ENCODE measurements at regions not wholly inside any gene's neighbourhood (a gene's known extent, or its start where the extent isn't known, plus 50 kb on each side); places are given as distances from the start of the nearest gene placed in this dataset.
A peak's percentile ranks its signal among the peaks of the same experiment; 100 is the strongest.

DNA sequence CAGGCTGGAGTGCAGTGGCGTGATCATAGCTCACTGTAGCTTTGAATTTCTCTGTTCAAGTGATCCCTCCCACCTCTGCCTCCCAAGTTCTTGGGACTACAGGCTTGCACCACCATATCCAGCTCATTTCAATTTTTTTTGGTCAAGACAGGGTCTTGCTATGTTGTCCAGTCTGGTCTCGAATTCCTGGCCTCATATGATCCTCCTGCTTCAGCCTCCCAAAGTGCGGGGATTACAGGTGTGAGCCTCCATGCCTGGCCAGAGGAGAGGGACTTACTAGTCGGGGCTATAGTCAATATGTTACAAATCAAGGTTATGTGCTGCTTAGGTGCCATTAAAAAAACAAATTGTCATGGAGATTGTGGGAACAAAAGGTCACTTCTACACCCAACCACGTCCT, 105.3 kb upstream of the GALNT17 start:
- no peaks in the 10 kb centered on the region for H3K36me3 Mint-ChIP-seq (ENCODE audit: low read depth)
- TF ChIP-seq, protein P1, sequence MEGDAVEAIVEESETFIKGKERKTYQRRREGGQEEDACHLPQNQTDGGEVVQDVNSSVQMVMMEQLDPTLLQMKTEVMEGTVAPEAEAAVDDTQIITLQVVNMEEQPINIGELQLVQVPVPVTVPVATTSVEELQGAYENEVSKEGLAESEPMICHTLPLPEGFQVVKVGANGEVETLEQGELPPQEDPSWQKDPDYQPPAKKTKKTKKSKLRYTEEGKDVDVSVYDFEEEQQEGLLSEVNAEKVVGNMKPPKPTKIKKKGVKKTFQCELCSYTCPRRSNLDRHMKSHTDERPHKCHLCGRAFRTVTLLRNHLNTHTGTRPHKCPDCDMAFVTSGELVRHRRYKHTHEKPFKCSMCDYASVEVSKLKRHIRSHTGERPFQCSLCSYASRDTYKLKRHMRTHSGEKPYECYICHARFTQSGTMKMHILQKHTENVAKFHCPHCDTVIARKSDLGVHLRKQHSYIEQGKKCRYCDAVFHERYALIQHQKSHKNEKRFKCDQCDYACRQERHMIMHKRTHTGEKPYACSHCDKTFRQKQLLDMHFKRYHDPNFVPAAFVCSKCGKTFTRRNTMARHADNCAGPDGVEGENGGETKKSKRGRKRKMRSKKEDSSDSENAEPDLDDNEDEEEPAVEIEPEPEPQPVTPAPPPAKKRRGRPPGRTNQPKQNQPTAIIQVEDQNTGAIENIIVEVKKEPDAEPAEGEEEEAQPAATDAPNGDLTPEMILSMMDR (conservative IDR thresholded peaks at IDR 0.05): no peak
- no peaks in the 10 kb centered on the region for H3K9me3 Mint-ChIP-seq
- no peaks in the 10 kb centered on the region for H3K4me1 Mint-ChIP-seq
- no peak for DNase-seq (ENCODE audit: low read depth, low spot score)
- no peak overlapping the region for H3K27ac Mint-ChIP-seq (ENCODE audit: unreplicated experiment)
- no peak overlapping the region for H3K4me3 Mint-ChIP-seq
- no peaks in the 10 kb centered on the region for H3K27me3 Mint-ChIP-seq (ENCODE audit: low read depth)

DNA sequence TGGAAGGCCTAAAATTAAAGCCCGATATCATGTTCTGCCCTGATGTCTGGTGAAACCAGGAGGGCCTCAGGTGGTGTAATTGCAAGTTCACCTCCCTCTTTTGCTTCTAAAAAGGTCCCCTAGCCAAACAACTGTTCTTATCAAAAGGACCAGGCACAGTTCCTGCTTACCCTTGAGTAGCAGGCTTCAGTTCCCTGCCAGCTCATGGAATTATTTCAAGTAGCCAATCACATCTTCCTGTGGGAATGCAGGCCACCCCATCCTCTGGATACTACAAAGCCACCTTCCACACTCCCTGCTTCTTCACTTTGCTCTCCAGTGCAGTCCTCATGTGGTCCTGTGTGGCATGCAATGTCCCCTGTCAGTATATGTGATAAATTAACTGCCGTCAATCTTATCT, 97.7 kb upstream of the GALNT17 start:
- no peaks in the 10 kb centered on the region for H3K36me3 Mint-ChIP-seq (ENCODE audit: low read depth)
- TF ChIP-seq, protein P1 (conservative IDR thresholded peaks at IDR 0.05): no peak
- no peak for DNase-seq (ENCODE audit: low read depth, low spot score)
- no peaks in the 10 kb centered on the region for H3K4me1 Mint-ChIP-seq
- peak overlapping the region; percentile 23 for H3K27ac Mint-ChIP-seq (ENCODE audit: unreplicated experiment)
- no peaks in the 10 kb centered on the region for H3K27me3 Mint-ChIP-seq (ENCODE audit: low read depth)
- no peak overlapping the region for H3K4me3 Mint-ChIP-seq
- peaks cover 9% of the 10 kb centered on the region for H3K9me3 Mint-ChIP-seq

DNA sequence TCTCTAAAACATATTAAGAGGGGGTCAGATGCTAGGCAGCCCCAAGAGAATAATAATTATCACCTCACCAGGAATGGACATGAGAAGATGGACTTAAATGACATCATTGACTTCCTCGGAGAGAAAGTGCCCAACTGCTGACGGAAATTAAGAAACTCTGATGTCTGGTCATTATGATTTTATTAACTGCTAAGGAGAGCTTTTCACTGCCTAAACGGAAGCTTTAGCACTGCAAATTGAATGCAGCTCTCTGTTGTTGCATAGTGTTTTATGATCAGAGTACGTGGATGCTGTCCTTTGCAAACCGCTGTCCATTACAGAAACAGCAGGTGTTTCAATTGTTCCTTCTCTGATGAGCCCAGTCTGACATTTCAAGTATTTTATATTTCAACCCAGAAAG, 89.4 kb upstream of the GALNT17 start:
- Mint-ChIP-seq H3K36me3 (ENCODE audit: low read depth) (no peaks in the 10 kb centered on the region), H3K4me3 (no peak overlapping the region), H3K4me1 (no peaks in the 10 kb centered on the region), H3K9me3 (peaks cover 6% of the 10 kb centered on the region), H3K27me3 (ENCODE audit: low read depth) (peaks cover 6% of the 10 kb centered on the region), H3K27ac (ENCODE audit: unreplicated experiment) (no peak overlapping the region)
- no peak for DNase-seq (ENCODE audit: low read depth, low spot score)
- TF ChIP-seq, protein P1 (conservative IDR thresholded peaks at IDR 0.05): no peak

DNA sequence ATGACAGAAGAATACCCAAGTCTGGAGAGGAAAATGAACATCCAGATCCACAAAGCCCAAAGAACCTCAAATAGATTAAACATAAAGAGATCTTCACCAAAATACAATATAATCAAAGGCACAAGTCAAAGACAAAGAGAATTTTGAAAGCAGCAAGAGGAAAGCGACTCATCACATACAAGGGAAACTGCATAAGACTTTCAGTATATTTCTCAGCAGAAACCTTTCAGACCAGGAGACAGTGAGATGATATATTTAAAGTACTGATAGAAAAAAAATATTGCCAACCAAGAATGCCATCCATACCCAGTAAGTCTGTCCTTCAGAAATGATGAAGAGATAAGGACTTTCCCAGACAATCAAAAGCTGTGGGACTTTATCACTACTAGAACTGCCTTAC, 81.5 kb upstream of the GALNT17 start:
- Mint-ChIP-seq H3K4me3 (no peak overlapping the region), H3K36me3 (ENCODE audit: low read depth) (peaks cover 7% of the 10 kb centered on the region), H3K4me1 (no peaks in the 10 kb centered on the region), H3K9me3 (peaks cover 18% of the 10 kb centered on the region), H3K27ac (ENCODE audit: unreplicated experiment) (no peak overlapping the region), H3K27me3 (ENCODE audit: low read depth) (no peaks in the 10 kb centered on the region)
- DNase-seq (ENCODE audit: low read depth, low spot score): no peak
- TF ChIP-seq, protein P1 (conservative IDR thresholded peaks at IDR 0.05): no peak

DNA sequence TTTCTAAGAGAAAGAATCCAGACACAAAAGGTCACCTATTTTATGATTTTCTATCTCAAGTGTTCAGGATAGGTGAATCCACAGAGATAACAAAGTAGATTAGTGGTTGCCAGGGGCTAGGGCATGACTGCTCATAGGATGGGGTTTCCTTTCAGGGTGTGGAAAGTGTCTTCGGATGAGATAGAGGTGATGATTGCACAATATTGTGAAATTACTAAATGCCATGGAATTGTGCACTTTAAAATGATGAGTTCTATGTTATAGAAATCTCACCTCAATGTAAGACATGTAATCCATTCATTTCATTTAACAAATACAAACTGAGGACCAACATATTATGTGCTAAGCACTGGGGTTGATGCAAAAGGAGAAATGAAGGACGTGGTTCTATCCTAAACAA, 76.4 kb upstream of the GALNT17 start:
- Mint-ChIP-seq H3K27ac (ENCODE audit: unreplicated experiment) (no peak overlapping the region), H3K9me3 (peaks cover 8% of the 10 kb centered on the region), H3K36me3 (ENCODE audit: low read depth) (peaks cover 5% of the 10 kb centered on the region), H3K4me3 (no peak overlapping the region), H3K4me1 (no peaks in the 10 kb centered on the region), H3K27me3 (ENCODE audit: low read depth) (no peaks in the 10 kb centered on the region)
- TF ChIP-seq, protein P1 (conservative IDR thresholded peaks at IDR 0.05): no peak
- DNase-seq (ENCODE audit: low read depth, low spot score): no peak

Data from neural crest cell (in vitro differentiated cells).